NCI-H2196 (cell line): ENCODE measurements at regions not wholly inside any gene's neighbourhood (a gene's known extent, or its start where the extent isn't known, plus 50 kb on each side); places are given as distances from the start of the nearest gene placed in this dataset.

Source experiments
- DNase-seq: peaks from one replicate; lab custom pipeline; 2025; ENCODE audit not compliant: unreplicated experiment; lab: John Stamatoyannopoulos, UW

DNA sequence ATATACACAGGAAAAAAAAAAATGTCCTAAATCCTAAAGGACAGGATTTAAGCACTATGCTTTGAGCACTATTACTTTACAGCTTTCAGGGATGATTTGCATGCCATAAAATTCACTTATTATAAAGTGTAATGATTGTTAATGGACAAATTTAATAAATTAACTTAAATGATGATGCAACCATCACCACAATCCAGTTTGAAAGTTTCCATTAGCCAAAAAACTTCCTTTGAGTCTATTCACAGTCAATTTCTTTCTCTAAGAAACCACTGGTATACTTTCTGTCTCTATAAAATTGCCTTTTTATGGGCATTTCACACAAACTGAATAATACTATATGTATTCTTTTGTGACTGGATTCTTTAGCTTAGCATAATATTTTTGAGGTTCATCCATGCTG lies 111.1 kb upstream of the RIOK3 start:
- DNase-seq: no peak

DNA sequence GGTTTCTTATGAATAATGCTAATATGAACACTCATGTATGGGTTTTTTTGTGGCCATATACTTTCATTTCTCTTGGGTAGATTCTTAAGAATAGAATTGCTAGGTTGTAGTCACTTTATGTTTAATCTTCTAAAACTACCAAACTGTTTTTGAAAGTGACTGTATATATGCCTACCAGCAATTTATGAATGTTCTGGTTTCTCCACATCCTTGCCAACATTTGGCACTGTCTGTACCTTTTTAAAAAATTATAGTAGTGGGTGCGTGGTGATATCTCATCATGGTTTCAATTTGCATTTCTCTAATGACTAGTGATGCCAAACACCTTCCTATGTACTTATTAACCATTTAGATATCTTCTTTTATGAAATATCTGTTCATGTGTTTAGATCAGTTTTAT lies 110.6 kb upstream of the RIOK3 start:
- no peak for DNase-seq

DNA sequence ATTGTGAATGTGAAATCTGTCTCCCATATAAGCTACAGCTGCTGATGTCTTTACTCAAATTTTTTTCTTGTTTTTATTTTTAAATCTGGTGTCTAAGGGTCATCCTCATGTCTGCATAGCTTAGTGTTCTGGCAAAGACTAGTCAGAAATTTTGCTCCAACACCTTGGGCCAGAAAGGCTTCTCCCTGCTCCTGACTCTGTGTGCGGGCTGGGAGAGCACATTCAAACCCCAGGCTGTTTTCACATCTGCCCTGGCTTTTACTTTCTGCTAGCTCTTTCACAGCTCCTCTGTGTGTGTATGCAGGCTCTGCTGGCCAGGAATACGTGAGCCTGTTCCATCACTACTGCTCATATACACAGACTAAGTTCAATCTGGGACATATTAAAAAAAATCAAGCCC lies 102.9 kb upstream of the RIOK3 start:
- DNase-seq: no peak

DNA sequence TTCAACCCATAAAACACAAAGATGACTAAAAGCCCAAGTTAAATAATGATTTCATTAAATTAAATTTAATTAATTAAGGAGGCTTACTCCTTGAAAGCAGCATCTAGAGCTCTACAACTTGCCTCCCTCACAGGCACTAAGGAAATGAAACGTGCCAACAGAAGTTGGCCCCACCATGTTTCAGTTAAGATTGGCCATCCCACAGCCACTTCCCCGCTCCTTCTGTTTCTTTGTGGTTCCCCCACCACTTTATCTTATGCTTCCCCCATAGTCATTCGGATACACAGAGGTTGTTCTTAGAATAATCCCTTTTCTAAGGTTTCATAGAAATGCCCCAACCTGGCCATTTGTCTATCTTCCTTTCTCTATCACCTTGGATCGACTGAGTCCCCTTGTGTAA lies 101.6 kb upstream of the RIOK3 start:
- DNase-seq: no peak

DNA sequence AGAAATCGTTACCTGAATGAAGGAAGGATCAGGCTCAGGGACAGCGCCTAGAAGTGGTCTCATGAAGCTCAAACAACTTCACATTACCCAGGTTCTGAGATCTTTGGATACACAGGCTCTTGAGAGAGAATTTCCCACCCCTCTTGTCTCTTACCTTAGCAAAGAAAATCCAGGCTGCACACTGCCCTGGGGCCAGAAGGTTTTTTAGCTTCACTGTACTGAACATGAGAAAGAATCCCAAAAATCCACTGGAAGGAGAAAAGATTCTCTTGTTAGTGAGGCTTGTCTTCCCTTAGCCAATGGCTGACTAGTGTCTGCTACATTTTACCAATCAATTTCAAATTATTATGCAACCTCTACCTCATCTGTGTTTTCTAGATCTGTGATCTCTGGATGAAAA lies 101.0 kb upstream of the RIOK3 start:
- DNase-seq: no peak

DNA sequence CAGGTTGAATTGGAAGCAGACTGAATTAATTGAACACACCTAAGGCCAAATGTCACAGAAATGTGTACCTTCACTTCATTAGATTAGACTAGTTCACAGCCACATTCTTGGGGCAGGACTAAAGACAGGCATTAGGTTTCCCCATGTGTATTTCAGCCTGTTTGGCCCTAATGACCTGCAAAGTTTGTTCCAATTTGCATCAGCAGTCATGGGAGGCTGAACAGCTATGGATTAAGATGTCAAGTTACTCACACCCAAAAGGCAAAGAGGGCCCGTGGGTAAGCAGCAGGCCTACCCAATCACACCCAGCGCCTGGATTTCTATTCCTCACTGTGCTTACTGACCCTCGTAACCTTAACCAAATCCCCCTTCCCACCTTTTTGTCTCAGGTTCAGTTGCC lies 99.6 kb upstream of the RIOK3 start:
- no peak for DNase-seq

DNA sequence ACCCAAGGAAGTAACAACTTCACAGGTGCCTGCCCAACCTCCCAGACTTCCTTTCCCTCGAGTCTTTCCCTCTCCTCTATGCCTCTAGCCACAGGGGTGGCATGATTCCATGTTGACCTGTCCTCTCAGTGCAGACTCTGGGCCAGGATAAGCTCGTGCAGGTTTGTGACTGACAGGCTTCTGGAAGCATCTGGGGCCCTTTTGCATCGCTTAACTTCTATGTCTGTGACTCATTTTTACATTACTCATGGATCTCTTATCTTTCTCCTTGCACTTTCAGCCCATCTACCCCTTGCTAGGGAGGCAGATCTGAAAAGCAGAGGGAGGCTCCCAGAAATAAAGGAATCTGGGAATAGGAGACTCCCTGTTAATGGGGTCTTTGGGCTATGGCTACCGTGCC lies 98.5 kb upstream of the RIOK3 start:
- no peak for DNase-seq

DNA sequence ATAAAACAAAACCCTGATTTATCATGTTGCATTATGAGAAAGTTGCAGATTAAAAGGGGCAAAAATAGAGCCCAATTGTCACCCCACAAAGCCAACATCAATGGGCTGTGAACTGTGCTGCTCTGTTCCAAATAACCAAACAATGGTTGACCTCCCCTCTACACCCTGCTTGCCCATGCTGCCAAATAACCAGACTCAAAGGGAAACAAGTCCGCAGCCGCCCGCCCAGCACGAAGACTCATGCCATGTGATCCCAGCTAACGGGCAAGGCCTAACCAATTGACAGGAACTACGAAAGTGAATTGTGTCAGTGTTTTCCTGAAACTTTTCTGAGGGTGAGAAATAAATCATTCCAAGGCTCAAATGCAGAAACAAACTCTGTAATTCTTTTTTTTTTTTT lies 97.9 kb upstream of the RIOK3 start:
- DNase-seq: no peak

DNA sequence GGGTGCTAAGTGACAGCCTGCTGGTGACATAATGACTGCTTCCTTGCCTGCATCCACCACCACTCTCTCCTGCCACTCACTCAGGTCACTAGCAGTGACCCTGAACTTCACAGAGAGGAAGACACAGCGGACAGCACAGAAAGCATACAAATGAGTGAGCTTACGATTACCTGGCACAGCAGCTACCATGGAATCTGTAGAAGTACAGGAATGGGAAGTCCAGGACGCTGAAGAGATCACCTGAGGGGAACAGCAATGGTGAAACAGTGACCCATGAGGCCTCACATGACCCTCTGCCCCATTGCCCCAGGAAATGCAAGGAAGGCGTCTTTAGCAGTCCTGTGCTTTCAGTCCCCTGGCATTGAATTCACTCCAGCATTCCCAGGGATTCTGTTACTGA lies 96.7 kb upstream of the RIOK3 start:
- DNase-seq: no peak

DNA sequence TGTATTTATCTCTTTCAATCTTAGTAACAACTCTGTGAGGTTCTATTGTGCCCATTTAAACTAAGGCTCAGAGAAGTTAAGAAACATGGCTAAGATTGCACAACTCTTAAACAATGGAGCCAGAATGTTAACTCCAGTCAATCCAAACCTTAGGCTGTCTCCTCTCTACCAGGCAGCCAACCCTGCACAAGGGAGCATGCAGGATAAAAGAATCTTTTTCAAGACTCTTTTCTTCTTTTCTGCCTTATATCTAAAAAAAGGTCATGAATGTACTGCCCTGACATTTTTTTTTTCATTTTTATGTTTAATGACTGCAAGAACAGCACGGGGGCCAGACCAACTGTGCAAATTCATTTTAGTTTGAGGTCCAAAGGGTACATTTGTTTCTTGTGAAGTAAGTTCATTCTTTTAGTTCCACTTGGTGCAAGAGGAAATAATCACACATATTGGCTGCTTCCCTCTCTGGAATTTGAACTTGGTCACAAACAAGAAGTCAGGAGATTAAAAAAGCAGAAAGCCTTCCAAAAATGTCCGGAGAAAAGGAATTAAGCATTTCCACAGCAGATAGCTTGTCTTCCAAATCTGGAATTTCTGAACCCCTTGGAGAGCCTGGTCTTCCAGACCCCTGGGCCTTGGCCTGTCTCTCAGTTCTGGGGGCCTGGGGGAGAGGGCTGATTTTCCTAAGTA lies 96.0 kb upstream of the RIOK3 start:
- DNase-seq: no peak

DNA sequence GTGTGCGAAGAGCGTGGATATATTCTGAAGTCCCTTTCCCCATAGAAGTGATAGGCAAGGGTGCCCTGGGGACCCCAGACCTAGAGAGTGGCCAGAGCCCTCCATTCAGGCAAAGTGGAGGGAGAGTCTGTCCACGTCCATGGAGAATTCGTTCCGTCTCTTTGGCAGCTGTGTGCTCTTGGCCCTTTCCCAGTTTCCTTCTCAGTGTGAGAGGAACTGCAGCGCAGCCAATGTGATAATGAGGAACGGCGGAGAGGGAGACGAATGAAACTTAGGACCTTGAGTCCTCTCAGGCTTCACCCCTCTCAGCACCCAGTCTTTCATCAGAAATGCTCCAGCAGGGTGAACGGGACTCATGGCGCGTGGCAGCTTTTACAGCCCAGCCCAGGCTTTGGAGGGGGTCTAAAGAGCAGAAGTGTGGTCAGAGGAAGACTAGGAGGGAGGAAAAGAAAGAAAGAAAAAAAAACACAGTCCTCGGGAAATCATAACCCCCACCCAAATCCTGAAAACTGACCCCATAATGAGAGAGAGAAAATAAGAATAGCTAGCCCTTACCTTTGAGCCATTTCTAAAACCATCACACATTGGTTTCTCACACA lies 95.0 kb upstream of the RIOK3 start:
- no peak for DNase-seq

DNA sequence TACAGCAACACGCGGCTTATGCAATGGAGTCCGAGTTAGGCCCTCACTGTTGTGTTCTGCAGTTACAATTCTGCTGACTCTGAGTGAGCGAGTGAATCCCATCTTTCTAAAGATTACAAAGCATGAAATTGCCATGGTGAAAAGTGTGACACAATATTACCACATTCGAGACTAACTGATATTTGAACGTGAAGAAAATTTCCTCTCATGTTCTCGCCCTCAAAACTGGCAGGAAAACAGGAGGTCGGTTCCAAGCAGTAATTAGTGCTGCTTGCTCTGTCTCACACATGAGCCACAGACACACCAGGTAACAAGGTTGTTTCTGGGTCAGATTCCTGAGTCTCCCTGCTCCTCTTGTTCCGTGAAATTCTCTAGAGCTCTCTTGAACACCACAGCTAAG lies 93.7 kb upstream of the RIOK3 start:
- DNase-seq: no peak

DNA sequence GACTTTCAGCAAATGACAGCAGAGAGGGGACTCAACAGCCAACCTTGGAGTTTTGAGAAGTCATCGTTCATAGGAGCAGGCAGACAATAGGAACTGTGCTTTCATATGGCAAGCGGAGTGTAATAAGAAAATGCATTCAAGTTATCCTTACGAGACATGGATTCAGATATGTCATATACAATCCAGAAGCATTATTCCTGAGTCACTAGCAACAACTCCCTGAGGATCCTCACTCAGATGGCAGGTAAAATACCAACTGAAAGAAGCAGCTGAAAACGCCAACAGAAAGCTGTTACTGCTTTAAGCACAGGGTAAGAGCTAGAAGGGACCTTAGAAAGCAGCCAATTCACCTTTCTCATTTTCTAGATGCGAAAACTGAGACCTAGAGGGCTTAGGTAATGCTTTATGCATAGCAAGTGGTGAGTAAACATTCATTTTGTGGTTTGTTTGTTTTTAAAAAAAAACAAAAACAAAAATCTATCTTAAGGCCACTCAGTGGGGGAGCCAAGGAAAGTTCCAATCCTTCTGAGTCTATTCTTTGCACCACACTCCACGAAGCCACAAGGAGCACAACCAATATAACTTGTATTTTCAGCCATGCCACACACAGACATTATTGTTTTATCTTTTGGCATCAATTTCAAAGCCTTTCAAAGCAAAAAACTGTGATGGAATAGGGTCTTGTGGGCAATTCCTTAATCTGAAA lies 89.1 kb upstream of the RIOK3 start:
- DNase-seq: no peak

DNA sequence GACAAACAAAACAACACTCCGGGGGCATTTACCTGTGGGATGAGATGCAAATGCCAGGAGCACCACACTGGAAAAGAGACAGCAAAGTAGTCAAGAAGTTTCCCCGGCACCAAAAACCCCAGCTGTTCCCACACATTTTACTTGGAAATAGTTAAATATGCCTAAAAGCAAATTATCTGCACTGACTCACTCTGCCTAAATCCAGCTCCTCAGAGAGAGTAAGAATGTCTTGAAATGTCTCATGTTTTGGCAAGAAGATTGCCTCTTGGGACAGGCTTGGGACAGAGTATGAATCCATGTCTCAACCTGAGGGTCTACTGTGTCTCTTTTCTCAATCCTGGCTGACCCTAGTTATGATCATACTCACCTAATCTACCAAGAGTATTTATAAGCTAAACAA lies 87.5 kb upstream of the RIOK3 start:
- no peak for DNase-seq

DNA sequence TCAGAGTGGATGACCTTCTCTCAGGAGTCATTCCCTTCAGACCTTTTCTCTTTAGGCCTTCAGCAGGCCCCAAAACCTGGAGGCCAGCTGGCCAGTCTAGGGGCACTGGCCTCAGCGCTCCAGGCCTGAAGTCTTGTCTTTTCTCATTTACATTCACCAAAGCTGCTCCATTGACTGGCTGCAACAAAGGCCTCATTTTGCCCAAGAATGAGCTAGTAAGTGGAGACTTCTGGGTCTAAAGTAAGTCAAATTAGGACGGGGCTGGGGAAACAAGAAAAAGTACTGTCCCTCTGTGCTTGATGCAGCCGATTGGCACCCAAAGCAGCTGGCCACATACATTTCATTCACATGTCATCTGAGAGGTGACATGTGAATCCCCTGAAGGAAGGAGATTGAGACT lies 83.8 kb upstream of the RIOK3 start:
- no peak for DNase-seq

DNA sequence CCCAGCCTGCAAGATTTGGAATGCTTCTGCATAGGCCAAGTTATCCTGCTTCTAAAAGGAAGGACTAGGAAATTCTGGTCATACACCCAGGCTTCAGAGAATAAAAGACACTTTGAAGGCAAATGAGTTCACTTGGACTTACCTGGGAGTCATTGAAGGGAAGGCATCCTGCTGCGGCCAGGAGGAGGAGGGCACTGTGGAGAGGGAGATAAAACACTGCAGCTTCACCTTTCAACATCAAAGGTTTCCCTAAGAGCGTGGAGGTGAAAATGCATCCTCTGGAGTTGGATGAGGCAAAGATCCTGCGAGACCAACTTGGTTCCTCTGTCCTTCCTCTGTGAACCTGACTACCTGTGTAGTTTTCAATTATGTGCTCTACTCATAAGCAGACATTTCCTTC lies 79.5 kb upstream of the RIOK3 start:
- no peak for DNase-seq

DNA sequence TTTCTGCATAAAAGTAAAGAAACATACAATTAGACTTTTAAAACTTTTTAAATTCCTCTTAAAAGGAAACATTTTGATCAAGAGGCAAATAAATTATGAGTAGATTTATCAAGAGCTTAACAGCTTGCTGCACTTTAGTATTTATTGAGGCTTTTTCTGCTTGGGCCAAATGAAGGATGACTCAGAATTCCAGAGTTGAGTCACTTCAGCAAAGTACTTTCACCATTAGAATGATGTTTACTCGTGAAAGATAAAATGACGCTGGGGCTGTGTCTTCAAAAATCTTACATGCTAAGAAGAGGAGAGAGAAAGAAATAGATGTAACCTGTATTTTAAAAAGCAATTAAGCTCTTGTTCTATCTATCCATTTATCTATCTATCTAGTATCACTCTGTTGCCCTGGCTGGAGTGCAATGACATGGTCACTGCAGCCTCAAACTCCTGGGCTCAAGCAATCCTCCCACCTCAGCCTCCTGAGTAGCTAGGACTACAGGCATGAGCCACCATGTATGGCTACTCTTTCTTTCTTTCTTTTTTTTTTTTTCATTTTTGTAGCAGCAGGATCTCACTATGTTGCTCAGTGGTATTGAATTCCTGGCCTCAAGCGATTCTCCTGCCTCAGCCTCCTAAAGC lies 75.3 kb upstream of the RIOK3 start:
- DNase-seq: no peak

DNA sequence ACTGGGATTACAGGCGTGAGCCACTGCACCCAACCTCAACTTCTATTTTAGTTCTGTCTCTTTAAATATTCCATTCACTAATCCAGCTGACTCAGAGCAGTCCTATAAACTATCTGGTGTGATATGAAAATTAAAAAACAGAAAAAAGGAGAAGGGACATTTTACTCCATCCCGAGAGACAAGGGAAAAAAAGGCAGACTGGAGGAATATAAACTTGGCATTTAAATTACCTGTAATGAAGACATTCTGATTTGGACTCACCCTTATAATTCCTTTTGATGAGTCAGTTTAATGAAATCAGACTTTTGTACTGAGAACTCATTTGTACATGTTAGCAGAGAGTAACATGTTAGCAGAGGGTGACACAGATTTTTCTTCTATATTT lies 74.8 kb upstream of the RIOK3 start:
- no peak for DNase-seq

DNA sequence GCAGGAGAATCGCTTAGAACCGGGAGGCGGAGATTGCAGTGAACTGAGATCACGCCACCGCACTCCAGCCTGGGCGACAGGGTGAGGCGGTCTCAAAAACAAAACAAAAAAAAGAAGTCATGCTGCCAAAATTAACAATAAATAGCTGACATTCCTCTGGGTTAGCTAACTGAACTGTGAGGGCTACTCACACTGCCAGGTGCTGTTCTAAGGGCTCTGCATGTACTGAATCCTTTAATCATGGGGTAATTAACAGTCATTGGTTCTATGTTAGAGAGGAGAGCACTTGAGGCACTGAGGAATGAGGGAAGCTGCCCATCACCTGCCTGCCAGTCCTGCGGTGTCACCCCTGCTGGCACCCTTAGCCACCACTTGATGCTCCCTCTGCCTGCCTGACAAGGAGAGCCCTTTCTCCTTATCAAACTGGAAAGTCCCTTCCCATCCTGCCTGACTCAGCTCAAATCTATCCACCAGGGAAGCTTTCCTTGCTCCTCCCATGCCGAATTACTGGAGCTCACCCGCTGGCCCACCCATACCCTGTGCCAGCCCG lies 73.0 kb upstream of the RIOK3 start:
- DNase-seq: peak; percentile 29

DNA sequence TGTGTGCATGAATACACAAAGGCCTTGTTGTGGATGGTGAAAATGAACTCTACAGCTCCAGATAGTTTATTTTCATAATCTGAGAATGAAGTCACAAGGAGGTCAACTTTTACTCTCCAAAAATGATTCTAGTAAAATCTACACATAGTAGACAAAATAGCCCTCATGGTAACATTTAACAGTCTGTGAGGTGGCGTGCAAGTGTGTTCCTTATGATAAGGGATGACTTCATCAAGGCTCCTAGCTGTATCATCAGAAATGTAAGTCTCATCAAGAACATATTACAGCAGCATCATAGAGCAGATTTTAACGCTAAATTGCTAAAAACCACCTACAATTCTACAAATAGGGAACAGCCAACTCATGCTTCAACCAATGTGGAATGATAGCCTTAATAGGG lies 72.3 kb upstream of the RIOK3 start:
- no peak for DNase-seq

DNA sequence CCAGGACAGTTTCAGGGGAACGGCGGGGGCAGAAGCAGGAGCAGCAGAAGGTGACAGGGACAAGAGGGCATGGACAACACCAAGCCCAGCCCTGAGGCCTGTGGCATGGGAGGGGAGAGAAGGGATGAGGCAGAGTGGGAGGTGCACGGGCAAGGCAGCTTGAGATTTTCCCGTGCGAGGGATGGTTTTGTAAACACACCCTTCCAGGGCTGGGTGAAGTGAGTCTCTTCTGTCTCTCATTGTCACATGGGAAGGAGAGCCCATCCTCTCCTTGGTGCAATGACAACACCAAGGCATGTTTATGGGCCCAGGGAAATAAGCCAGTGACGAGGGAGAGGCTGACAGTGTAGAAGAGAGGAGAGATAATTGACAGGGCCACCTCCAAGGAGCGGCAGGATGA lies 69.6 kb upstream of the RIOK3 start:
- no peak for DNase-seq
